H1 (cell line): ENCODE measurements at regions not wholly inside any gene's neighbourhood (a gene's known extent, or its start where the extent isn't known, plus 50 kb on each side); places are given as distances from the start of the nearest gene placed in this dataset.

ENCODE experiments used
- CTCF ChIA-PET: fragments of 300-600 bp; sonication (Branson Sonifier 250); formaldehyde crosslinking; loops from one replicate; lab custom pipeline; 2021; ENCODE audit not compliant: partially characterized antibody; lab: Charles Lee
- POLR2A ChIA-PET: fragments of 300-600 bp; sonication (Branson Sonifier 250); formaldehyde crosslinking; loops from one replicate; lab custom pipeline; 2021; ENCODE audit warnings: inconsistent platforms; ENCODE audit not compliant: partially characterized antibody; lab: Charles Lee
- DNase-seq, 2 experiments: peaks; one replicate each; pipeline versions ENCODE4 v3.0.0 to v3.0.0-alpha.2; 2010 to 2022; ENCODE audit warnings: low spot score in 2 of 2, low read depth in 1 of 2, mixed read lengths in 1 of 2
- FAIRE-seq: peaks from 2 replicates; lab custom pipeline; 2011; peaks lifted over from hg19 to GRCh38; lab: Jason Lieb, UNC
- H2AFZ ChIP-seq: 2 replicates; pipeline ENCODE4 v1.8.1; 2012; ENCODE audit warnings: low read length, inconsistent platforms
- H2AK5ac ChIP-seq: 2 replicates; pipeline ENCODE4 v1.6.1; 2013; ENCODE audit warnings: low read depth, low read length
- H2BK120ac ChIP-seq: replicated peaks from 2 replicates; pipeline ENCODE3; 2013; ENCODE audit warnings: low read depth, low read length, inconsistent platforms
- H2BK12ac ChIP-seq: 2 replicates; pipeline ENCODE4 v1.6.1; 2013; ENCODE audit warnings: low read depth, low read length
- H2BK15ac ChIP-seq: 2 replicates; pipeline ENCODE4 v1.6.1; 2013; ENCODE audit warnings: low read length
- H2BK20ac ChIP-seq: 2 replicates; pipeline ENCODE4 v1.6.1; 2013; ENCODE audit warnings: low read length
- H2BK5ac ChIP-seq: 2 replicates; pipeline ENCODE4 v1.6.1; 2013; ENCODE audit warnings: low read depth, low read length
- H3K14ac ChIP-seq: 2 replicates; pipeline ENCODE4 v1.6.1; 2013; ENCODE audit warnings: inconsistent platforms; ENCODE audit not compliant: insufficient read length
- H3K18ac ChIP-seq: 2 replicates; pipeline ENCODE4 v1.6.1; 2013; ENCODE audit warnings: low read length; ENCODE audit errors: extremely low read depth
- H3K23ac ChIP-seq: 2 replicates; pipeline ENCODE4 v1.6.1; 2013; ENCODE audit warnings: inconsistent platforms; ENCODE audit not compliant: insufficient read length
- H3K23me2 ChIP-seq: 2 replicates; pipeline ENCODE4 v1.6.1; 2013; ENCODE audit warnings: low read depth, low read length
- H3K27ac ChIP-seq: 2 replicates; pipeline ENCODE4 v1.6.1; 2011; ENCODE audit warnings: low read depth, low read length, inconsistent platforms
- H3K27me3 ChIP-seq, 4 experiments: replicated peaks in 1 of 4; 1 replicate in 1 of 4; 2 replicates in 3 of 4; pipeline versions ENCODE4 v1.6.1 to v1.8.1; 2011 to 2013; ENCODE audit warnings: low read length in 3 of 4, mild to moderate bottlenecking in 3 of 4, inconsistent platforms in 2 of 4, mixed read lengths in 2 of 4, moderate library complexity in 1 of 4; ENCODE audit not compliant: control insufficient read depth in 3 of 4, insufficient read depth in 3 of 4; ENCODE audit errors: extremely low read depth in 1 of 4
- H3K36me3 ChIP-seq, 4 experiments: 2 replicates each; pipeline versions ENCODE4 v1.6.1 to v1.8.1; 2011 to 2013; ENCODE audit warnings: mild to moderate bottlenecking in 4 of 4, low read length in 3 of 4, moderate library complexity in 2 of 4, control low read depth in 1 of 4, inconsistent platforms in 1 of 4; ENCODE audit not compliant: insufficient read depth in 4 of 4, control insufficient read depth in 2 of 4
- H3K4ac ChIP-seq: replicated peaks from 2 replicates; pipeline ENCODE3; 2013; ENCODE audit warnings: low read length, low read depth, mixed read lengths, inconsistent platforms; ENCODE audit not compliant: insufficient read length
- H3K4me1 ChIP-seq, 4 experiments: replicated peaks in 1 of 4; 1 replicate in 1 of 4; 2 replicates in 3 of 4; pipeline versions ENCODE4 v1.6.1 to v1.8.1; 2011 to 2013; ENCODE audit warnings: low read length in 3 of 4, inconsistent platforms in 2 of 4, mixed read lengths in 1 of 4; ENCODE audit not compliant: insufficient read depth in 4 of 4, control insufficient read depth in 3 of 4
- H3K4me2 ChIP-seq, 2 experiments: 2 replicates each; pipeline versions ENCODE4 v1.6.1 to v1.8.1; 2011 to 2013; ENCODE audit warnings: low read depth in 2 of 2, low read length in 2 of 2, control low read depth in 1 of 2, inconsistent platforms in 1 of 2, mild to moderate bottlenecking in 1 of 2; ENCODE audit not compliant: insufficient read depth in 1 of 2
- H3K4me3 ChIP-seq, 4 experiments: fragments of 200-600, 300-600 bp in 1 of 4; sonication (generic), shearing (Covaris generic), sonication (Bioruptor Twin) in 1 of 4; 2 replicates each; pipeline versions ENCODE4 v1.5.1 to v1.8.1; 2011 to 2016; ENCODE audit warnings: low read length in 4 of 4, low read depth in 3 of 4, control low read depth in 2 of 4, inconsistent platforms in 2 of 4, mild to moderate bottlenecking in 2 of 4, mixed read lengths in 1 of 4, moderate library complexity in 1 of 4; ENCODE audit not compliant: insufficient read depth in 2 of 4; ENCODE audit errors: extremely low read depth in 1 of 4
- H3K56ac ChIP-seq: replicated peaks from 2 replicates; pipeline ENCODE3; 2013; ENCODE audit warnings: low read depth, mild to moderate bottlenecking, mixed read lengths, low read length, inconsistent platforms; ENCODE audit not compliant: insufficient read length
- H3K79me1 ChIP-seq: 2 replicates; pipeline ENCODE4 v1.6.1; 2013; ENCODE audit warnings: low read depth, low read length, control low read depth
- H3K79me2 ChIP-seq, 2 experiments: 2 replicates each; pipeline versions ENCODE4 v1.6.1 to v1.8.1; 2012 to 2013; ENCODE audit warnings: low read length in 2 of 2, mild to moderate bottlenecking in 2 of 2, inconsistent platforms in 1 of 2; ENCODE audit not compliant: insufficient read depth in 2 of 2, control insufficient read depth in 1 of 2
- H3K9ac ChIP-seq, 4 experiments: replicated peaks in 1 of 4; 1 replicate in 1 of 4; 2 replicates in 3 of 4; pipeline versions ENCODE4 v1.6.1 to v1.8.1; 2011 to 2013; ENCODE audit warnings: low read depth in 3 of 4, low read length in 3 of 4, control low read depth in 2 of 4, mild to moderate bottlenecking in 2 of 4, moderate library complexity in 2 of 4, inconsistent platforms in 1 of 4; ENCODE audit errors: extremely low read depth in 1 of 4
- H3K9me3 ChIP-seq, 2 experiments: 2 replicates each; pipeline versions ENCODE4 v1.6.1 to v1.8.1; 2012 to 2013; ENCODE audit warnings: mild to moderate bottlenecking in 2 of 2, moderate library complexity in 2 of 2, control low read depth in 1 of 2, inconsistent platforms in 1 of 2, low read depth in 1 of 2, low read length in 1 of 2, mixed read lengths in 1 of 2; ENCODE audit not compliant: insufficient read depth in 2 of 2
- H4K20me1 ChIP-seq, 2 experiments: replicated peaks in 1 of 2; 2 replicates each; pipeline versions ENCODE3 to v1.8.1; 2011 to 2013; ENCODE audit warnings: inconsistent platforms in 2 of 2, low read length in 2 of 2, mild to moderate bottlenecking in 1 of 2; ENCODE audit not compliant: insufficient read depth in 2 of 2, control insufficient read depth in 1 of 2
- H4K5ac ChIP-seq: 2 replicates; pipeline ENCODE4 v1.6.1; 2013; ENCODE audit warnings: low read length, low read depth, mixed read lengths, inconsistent platforms; ENCODE audit not compliant: insufficient read length
- H4K8ac ChIP-seq: 2 replicates; pipeline ENCODE4 v1.8.0; 2013; ENCODE audit warnings: mild to moderate bottlenecking, moderate library complexity, low read length, inconsistent platforms; ENCODE audit not compliant: insufficient read depth; ENCODE audit errors: extremely low read depth
- H4K91ac ChIP-seq: replicated peaks from 2 replicates; pipeline ENCODE3; 2013; ENCODE audit warnings: low read length, mixed read lengths, inconsistent platforms; ENCODE audit not compliant: insufficient read length
- CTBP2 ChIP-seq: IDR thresholded peaks from 2 replicates; pipeline ENCODE4 v1.7.0; 2011; ENCODE audit warnings: borderline replicate concordance, mild to moderate bottlenecking, moderate library complexity, mixed read lengths, low read length; ENCODE audit not compliant: insufficient read depth, insufficient read length
- EZH2 ChIP-seq: fragments of 200-600 bp; sonication (generic); IDR thresholded peaks from 2 replicates; pipeline ENCODE4 v1.7.1; 2012; ENCODE audit warnings: low read depth, mild to moderate bottlenecking, moderate library complexity, low read length, inconsistent platforms; ENCODE audit not compliant: severe bottlenecking
- HDAC6 ChIP-seq: IDR thresholded peaks from one replicate; pipeline ENCODE4 v1.7.1; 2012; ENCODE audit warnings: low read depth, mild to moderate bottlenecking, inconsistent platforms, low read length, moderate library complexity
- KDM1A ChIP-seq: fragments of 200-600, 300-600 bp; sonication (generic); IDR thresholded peaks from 2 replicates; pipeline ENCODE4 v1.7.1; 2016; ENCODE audit warnings: mild to moderate bottlenecking, low read length, borderline replicate concordance
- KDM4A ChIP-seq: IDR thresholded peaks from one replicate; pipeline ENCODE4 v1.7.1; 2012; ENCODE audit warnings: low read depth, mild to moderate bottlenecking, moderate library complexity, low read length, inconsistent platforms; ENCODE audit not compliant: severe bottlenecking
- NRF1 ChIP-seq: IDR thresholded peaks from 2 replicates; pipeline ENCODE4 v1.6.1; 2011; ENCODE audit warnings: mild to moderate bottlenecking, low read depth, low read length, improper control_type of control experiment
- POLR2A ChIP-seq, 2 experiments: IDR thresholded peaks; 1 replicate in 1 of 2; 2 replicates in 1 of 2; pipeline ENCODE4 v1.6.1; 2011; ENCODE audit warnings: low read depth in 2 of 2, low read length in 2 of 2, mild to moderate bottlenecking in 2 of 2; ENCODE audit errors: control extremely low read depth in 1 of 2
- RAD21 ChIP-seq, 2 experiments: IDR thresholded peaks in 1 of 2; conservative IDR thresholded peaks in 1 of 2; 2 replicates each; pipeline ENCODE4 v1.6.1; 2011; ENCODE audit warnings: low read depth in 2 of 2, low read length in 2 of 2, improper control_type of control experiment in 1 of 2, inconsistent platforms in 1 of 2, mild to moderate bottlenecking in 1 of 2, moderate library complexity in 1 of 2
- SIN3A ChIP-seq, 2 experiments: IDR thresholded peaks in 1 of 2; conservative IDR thresholded peaks in 1 of 2; 2 replicates each; pipeline ENCODE4 v1.6.1; 2011 to 2012; ENCODE audit warnings: low read length in 2 of 2, improper control_type of control experiment in 1 of 2, low read depth in 1 of 2, mild to moderate bottlenecking in 1 of 2
- SP2 ChIP-seq: IDR thresholded peaks from 2 replicates; pipeline ENCODE4 v1.6.1; 2012; ENCODE audit warnings: mild to moderate bottlenecking, low read length, inconsistent platforms
- SUZ12 ChIP-seq: fragments of 200-600 bp; sonication (generic); IDR thresholded peaks from 2 replicates; pipeline ENCODE4 v1.6.1; 2012; ENCODE audit warnings: mild to moderate bottlenecking, inconsistent platforms, low read length, moderate library complexity, mixed read lengths
- TEAD4 ChIP-seq: IDR thresholded peaks from 2 replicates; pipeline ENCODE4 v1.6.1; 2012; ENCODE audit warnings: low read depth, low read length, inconsistent platforms, mixed read lengths
- YY1 ChIP-seq: IDR thresholded peaks from 2 replicates; pipeline ENCODE4 v1.6.1; 2011; ENCODE audit warnings: low read depth, mild to moderate bottlenecking, low read length
- WGBS, 2 experiments: shearing (Covaris generic) in 1 of 2; methylation state at CpG; one replicate each; pipeline versions ENCODE4 v1.1.6 to v1.1.7; 2013 to 2015; ENCODE audit warnings: low lambda C conversion rate in 2 of 2, mixed read lengths in 2 of 2, inconsistent platforms in 1 of 2, low coverage in 1 of 2, missing lambda C conversion rate in 1 of 2; ENCODE audit not compliant: insufficient replicate concordance in 2 of 2, insufficient coverage in 1 of 2, insufficient read length in 1 of 2; ENCODE audit errors: extremely low coverage in 1 of 2, missing lambda C conversion rate in 1 of 2; 5-methylcytosine and 5-hydroxymethylcytosine counted together
- TF ChIP-seq, protein P1 (sequence below): IDR thresholded peaks from 2 replicates; pipeline ENCODE4 v1.6.1; 2012; ENCODE audit warnings: inconsistent platforms

DNA sequence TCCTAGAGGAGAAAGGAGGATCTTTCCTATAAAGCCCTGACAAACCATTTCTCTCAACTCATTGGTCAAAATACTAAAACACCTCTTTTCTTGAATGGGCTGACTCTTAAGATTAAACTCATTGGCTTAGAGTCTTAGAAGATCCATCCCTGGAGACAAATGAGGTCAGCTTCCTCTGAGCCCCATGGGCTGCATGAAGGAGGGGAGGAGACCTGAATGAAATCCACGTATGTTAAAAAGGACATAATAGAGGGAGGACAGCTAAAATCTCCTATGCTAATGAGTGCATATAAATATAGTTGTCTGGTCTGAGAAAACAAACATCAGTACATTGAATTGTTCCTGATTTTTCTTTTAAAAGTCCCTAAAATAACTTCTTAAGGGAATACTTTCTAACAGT is 255.0 kb downstream of the TBL1XR1 start:
- Histone ChIP-seq H3K79me1 (no peaks in the 10 kb centered on the region), H3K23me2 (no peaks in the 10 kb centered on the region), H3K4ac (no peak overlapping the region), H4K91ac (no peak overlapping the region), H2BK15ac (no peak overlapping the region), H3K18ac (no peak overlapping the region), H4K8ac (no peak overlapping the region), H3K4me2 (no peak overlapping the region), H3K56ac (no peak overlapping the region), H2BK20ac (no peak overlapping the region), H3K9me3 (no peaks in the 10 kb centered on the region), H2AFZ (no peak overlapping the region), H3K36me3 (no peaks in the 10 kb centered on the region), H3K4me1 (peaks cover 0 to 2% (median 0%) of the 10 kb centered on the region in 4 experiments; a peak in 1 of 7 replicates), H4K5ac (no peak overlapping the region), H3K79me2 (no peaks in the 10 kb centered on the region), H2BK12ac (no peak overlapping the region), H2BK120ac (no peak overlapping the region), H3K23ac (no peak overlapping the region), H3K14ac (no peak overlapping the region), H3K9ac (no peak overlapping the region), H3K27ac (no peak overlapping the region), H4K20me1 (no peaks in the 10 kb centered on the region), H3K4me3 (no peak overlapping the region), H2AK5ac (no peak overlapping the region), H2BK5ac (no peak overlapping the region), H3K27me3 (no peaks in the 10 kb centered on the region)
- no peak for DNase-seq
- no peak for FAIRE-seq
- POLR2A ChIA-PET, result no interaction called here
- WGBS, 2 experiments, result 79% methylated on average over 1 of the region's 1 CpG; no CpG with 5 or more reads in 1 of the 2 experiments
- CTCF ChIA-PET, result interaction anchor here (0.8 kb wide), 1 partner anchor 309 kb away, joined by 4 read pairs; no protein-coding TSS in a partner anchor
- no peak for TF ChIP-seq SP2
- TF ChIP-seq RAD21 (IDR thresholded peaks at IDR 0.05 in 1 of 2, conservative IDR thresholded peaks at IDR 0.05 in 1 of 2; ENCODE audit: low read depth in 2 of 2, low read length in 2 of 2), result no peak
- TF ChIP-seq YY1, result no peak
- no peak for TF ChIP-seq TEAD4
- no peak for TF ChIP-seq SUZ12
- TF ChIP-seq SIN3A (conservative IDR thresholded peaks at IDR 0.05 in 1 of 2, IDR thresholded peaks at IDR 0.05 in 1 of 2; ENCODE audit: low read depth in 1 of 2, low read length in 2 of 2), result no peak
- TF ChIP-seq EZH2, result no peak
- no peak for TF ChIP-seq KDM1A
- no peak for TF ChIP-seq HDAC6
- TF ChIP-seq NRF1, result no peak
- TF ChIP-seq CTBP2, result no peak
- TF ChIP-seq POLR2A (IDR thresholded peaks at IDR 0.05; ENCODE audit: control extremely low read depth in 1 of 2, low read depth in 2 of 2, low read length in 2 of 2), result no peak
- TF ChIP-seq, protein P1, sequence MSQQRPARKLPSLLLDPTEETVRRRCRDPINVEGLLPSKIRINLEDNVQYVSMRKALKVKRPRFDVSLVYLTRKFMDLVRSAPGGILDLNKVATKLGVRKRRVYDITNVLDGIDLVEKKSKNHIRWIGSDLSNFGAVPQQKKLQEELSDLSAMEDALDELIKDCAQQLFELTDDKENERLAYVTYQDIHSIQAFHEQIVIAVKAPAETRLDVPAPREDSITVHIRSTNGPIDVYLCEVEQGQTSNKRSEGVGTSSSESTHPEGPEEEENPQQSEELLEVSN, result no peak
- no peak for TF ChIP-seq KDM4A
